HepG2 (cell line): ENCODE measurements at regions not wholly inside any gene's neighbourhood (a gene's known extent, or its start where the extent isn't known, plus 50 kb on each side); places are given as distances from the start of the nearest gene placed in this dataset.
"Not testable (repeated sequence)": the region's sequence is repeated elsewhere in the genome, so short reads cannot be mapped to it uniquely, and the experiment has no call there.

Source experiments
- ATAC-seq: fragments of 200-7000 bp; cut with Tn5 transposase; 3 replicates; pipeline ENCODE4 v1.9.1; 2020; ENCODE audit warnings: mild to moderate bottlenecking, moderate library complexity
- BruUV-seq: library from RNA; stranded (reverse); fragments of 400-500 nt; replicated peaks from 2 replicates; lab custom pipeline; 2021; lab: Mats Ljungman, UMichigan
- CTCF ChIA-PET: fragments of 300-600 bp; formaldehyde crosslinking; extraction: SDS; loops from one replicate; lab custom pipeline; 2021; ENCODE audit warnings: low total read pairs, inconsistent platforms, low intra/inter-chr PET ratio; lab: Yijun Ruan, JAX
- POLR2A ChIA-PET: fragments of 350-600 bp; sonication (Branson Sonifier 250); formaldehyde crosslinking; loops from one replicate; lab custom pipeline; 2020; ENCODE audit warnings: antibody characterized with exemption, inconsistent platforms; lab: Yijun Ruan, JAX
- DNase-seq: peaks from one replicate; pipeline ENCODE4 v3.0.0-alpha.2; 2015; ENCODE audit warnings: low spot score
- FAIRE-seq: peaks from 3 replicates; lab custom pipeline; 2011; peaks lifted over from hg19 to GRCh38; lab: Jason Lieb, UNC
- H2AFZ ChIP-seq: one replicate; pipeline ENCODE4 v1.6.1; 2011; ENCODE audit warnings: low read length, inconsistent platforms
- H3K27ac ChIP-seq: fragments of 300-600 bp; 3 replicates; pipeline ENCODE4 v1.8.0; 2011; ENCODE audit warnings: mixed run types, mild to moderate bottlenecking, mixed read lengths, low read length, inconsistent platforms; ENCODE audit not compliant: insufficient read depth; ENCODE audit errors: extremely low read length
- H3K27me3 ChIP-seq, 2 experiments: fragments of 200-600 bp in 1 of 2; 2 replicates in 1 of 2; 3 replicates in 1 of 2; pipeline versions ENCODE4 v1.6.0 to v1.8.0; 2011; ENCODE audit warnings: low read length in 2 of 2, mild to moderate bottlenecking in 2 of 2, moderate library complexity in 2 of 2, inconsistent platforms in 1 of 2; ENCODE audit not compliant: insufficient read depth in 2 of 2, control insufficient read depth in 1 of 2
- H3K36me3 ChIP-seq, 2 experiments: fragments of 200-600 bp in 1 of 2; replicated peaks in 1 of 2; 2 replicates in 1 of 2; 3 replicates in 1 of 2; pipeline versions ENCODE4 v1.5.1 to v1.8.0; 2011; ENCODE audit warnings: low read length in 2 of 2, inconsistent platforms in 1 of 2; ENCODE audit not compliant: insufficient read depth in 2 of 2, control insufficient read depth in 1 of 2
- H3K4me1 ChIP-seq: 2 replicates; pipeline ENCODE4 v1.5.1; 2012; ENCODE audit warnings: low read length, inconsistent platforms; ENCODE audit not compliant: insufficient read depth
- H3K4me2 ChIP-seq: 2 replicates; pipeline ENCODE4 v1.6.0; 2011; ENCODE audit warnings: low read depth, low read length, inconsistent platforms
- H3K4me3 ChIP-seq, 3 experiments: fragments of 200-600 bp in 1 of 3; sonication (generic), shearing (Covaris generic) in 1 of 3; replicated peaks in 1 of 3; 2 replicates each; pipeline ENCODE4 v1.5.1; 2011 to 2016; ENCODE audit warnings: low read length in 3 of 3, inconsistent platforms in 2 of 3, low read depth in 2 of 3, mild to moderate bottlenecking in 2 of 3, control low read depth in 1 of 3, mixed read lengths in 1 of 3; ENCODE audit not compliant: insufficient read depth in 1 of 3
- H3K79me2 ChIP-seq: one replicate; pipeline ENCODE4 v1.6.1; 2011; ENCODE audit warnings: low read length, inconsistent platforms; ENCODE audit not compliant: insufficient read depth
- H3K9ac ChIP-seq: 2 replicates; pipeline ENCODE4 v1.6.0; 2011; ENCODE audit warnings: mild to moderate bottlenecking, low read depth, low read length, inconsistent platforms; ENCODE audit not compliant: insufficient read depth
- H3K9me3 ChIP-seq: 2 replicates; pipeline ENCODE4 v1.5.1; 2012; ENCODE audit warnings: mild to moderate bottlenecking, low read length
- H4K20me1 ChIP-seq: 2 replicates; pipeline ENCODE4 v1.6.0; 2011; ENCODE audit warnings: inconsistent platforms, mild to moderate bottlenecking, low read length, moderate library complexity; ENCODE audit not compliant: insufficient read depth
- CENPT ChIP-seq: sonication (generic); formaldehyde crosslinking; IDR thresholded peaks from 2 replicates; pipeline ENCODE4 v1.8.0; 2022; ENCODE audit warnings: low read depth, mild to moderate bottlenecking, moderate library complexity, missing genetic modification reagents
- E2F2 ChIP-seq: sonication (generic); formaldehyde crosslinking; IDR thresholded peaks from 2 replicates; pipeline ENCODE4 v1.4.0; 2020; ENCODE audit warnings: missing genetic modification reagents, borderline replicate concordance
- JDP2 ChIP-seq: sonication (generic); formaldehyde crosslinking; IDR thresholded peaks from 2 replicates; pipeline ENCODE4 v1.8.1; 2022; ENCODE audit warnings: missing genetic modification reagents, borderline replicate concordance
- PHB2 ChIP-seq: fragments of 450-650 bp; IDR thresholded peaks from 2 replicates; pipeline ENCODE4 v1.6.1; 2018; ENCODE audit not compliant: partially characterized antibody
- PHF8 ChIP-seq: sonication (generic); formaldehyde crosslinking; IDR thresholded peaks from 2 replicates; pipeline ENCODE4 v1.5.0; 2020; ENCODE audit warnings: missing genetic modification reagents
- ZNF326 ChIP-seq: sonication (generic); formaldehyde crosslinking; IDR thresholded peaks from 2 replicates; pipeline ENCODE4 v1.4.0; 2020; ENCODE audit warnings: missing genetic modification reagents, borderline replicate concordance
- ZNF337 ChIP-seq: sonication (generic); formaldehyde crosslinking; IDR thresholded peaks from 2 replicates; pipeline ENCODE4 v1.5.1; 2020; ENCODE audit warnings: missing genetic modification reagents, low read depth, mild to moderate bottlenecking, borderline replicate concordance
- WGBS: methylation state at CpG from one replicate; pipeline ENCODE4 v1.1.6; 2017; ENCODE audit warnings: low lambda C conversion rate; 5-methylcytosine and 5-hydroxymethylcytosine counted together
- in situ Hi-C: cut with HindIII; loops from 2 replicates; pipeline ENCODE4 v1.10.0; 2017; ENCODE audit warnings: low pct_unique_long_range_greater_than_20kb; ENCODE audit not compliant: extremely low pct_ligation_motif_present
- intact Hi-C: fragments of 100-400 bp; cut with micrococcal nuclease; formaldehyde crosslinking; loops from one replicate; pipeline ENCODE4 v1.10.0; 2022; ENCODE audit not compliant: unreplicated experiment

DNA sequence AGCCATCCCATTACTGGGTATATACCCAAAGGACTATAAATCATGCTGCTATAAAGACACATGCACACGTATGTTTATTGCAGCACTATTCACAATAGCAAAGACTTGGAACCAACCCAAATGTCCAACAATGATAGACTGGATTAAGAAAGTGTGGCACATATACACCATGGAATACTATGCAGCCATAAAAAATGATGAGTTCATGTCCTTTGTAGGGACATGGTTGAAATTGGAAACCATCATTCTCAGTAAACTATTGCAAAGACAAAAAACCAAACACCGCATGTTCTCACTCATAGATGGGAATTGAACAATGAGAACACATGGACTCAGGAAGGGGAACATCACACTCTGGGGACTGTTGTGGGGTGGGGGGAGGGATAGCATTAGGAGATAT lies 85.7 kb upstream of the PPP2R5C start:
- H2AFZ ChIP-seq, H3K27me3 ChIP-seq, FAIRE-seq, H3K79me2 ChIP-seq, H3K9ac ChIP-seq, ATAC-seq, in situ Hi-C loops, POLR2A ChIA-PET, H3K36me3 ChIP-seq, CTCF ChIA-PET, intact Hi-C loops, H3K4me2 ChIP-seq, BruUV-seq, H3K4me1 ChIP-seq, H3K27ac ChIP-seq, H3K4me3 ChIP-seq, DNase-seq, H4K20me1 ChIP-seq, H3K9me3 ChIP-seq: not testable (repeated sequence)
- WGBS, result 52% methylated on average over 2 of the region's 2 CpGs

- H3K9ac ChIP-seq, ATAC-seq, H3K27ac ChIP-seq, H3K4me2 ChIP-seq, BruUV-seq, H4K20me1 ChIP-seq, DNase-seq, intact Hi-C loops, H3K27me3 ChIP-seq, H3K4me3 ChIP-seq, in situ Hi-C loops, H3K79me2 ChIP-seq, FAIRE-seq, CTCF ChIA-PET, H3K4me1 ChIP-seq, H3K36me3 ChIP-seq, H3K9me3 ChIP-seq, H2AFZ ChIP-seq, POLR2A ChIA-PET: not testable (repeated sequence)
- WGBS, result 67% methylated on average over 11 of the region's 11 CpGs
Measured at GRCh38 chr14:101677912-101678327, 83.6 kb upstream of the PPP2R5C start.

DNA sequence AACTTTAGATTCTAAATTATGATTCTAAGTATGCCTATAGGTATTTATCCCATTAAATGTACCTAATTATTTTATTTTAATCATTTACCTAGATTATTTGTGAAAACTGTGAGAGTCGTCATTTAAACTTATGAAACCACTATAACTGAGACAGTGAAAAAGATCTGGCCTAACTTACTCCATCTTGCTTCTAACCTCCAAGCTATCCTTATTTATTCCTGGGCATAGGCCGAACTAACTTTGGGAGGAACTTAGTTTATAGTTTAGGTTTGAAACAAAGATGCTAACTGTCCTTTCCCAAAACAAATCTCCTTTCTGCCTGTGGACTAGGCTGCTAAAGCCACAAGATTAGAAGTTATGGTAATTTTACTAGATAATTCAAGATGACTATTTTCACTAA lies 79.7 kb upstream of the PPP2R5C start:
- intact Hi-C loops (no loop called here), in situ Hi-C loops (no loop called here)
- Histone ChIP-seq H3K36me3 (no peaks in the 10 kb centered on the region), H3K4me3 (no peak overlapping the region), H3K4me2 (no peak overlapping the region), H3K79me2 (no peaks in the 10 kb centered on the region), H2AFZ (no peak overlapping the region)
- POLR2A ChIA-PET, result no interaction called here
- BruUV-seq, result no TSS peak
- TF ChIP-seq PHB2 (no peak), ZNF326 (CRISPR knock-in tag) (no peak), ZNF337 (CRISPR knock-in tag) (no peak), PHF8 (CRISPR knock-in tag) (no peak), E2F2 (no peak), JDP2 (CRISPR knock-in tag) (no peak), CENPT (CRISPR knock-in tag) (no peak)
- TF ChIP-seq, all 625 proteins: peak for 0
- Histone ChIP-seq H3K4me1 (no peaks in the 10 kb centered on the region), H3K27me3 (no peaks in the 10 kb centered on the region), H3K9me3 (no peaks in the 10 kb centered on the region), H3K27ac (no peak overlapping the region), H3K9ac (no peak overlapping the region), H4K20me1 (no peaks in the 10 kb centered on the region)
- ATAC-seq (no peak), DNase-seq (no peak), FAIRE-seq (no peak)
- WGBS, result 39% methylated on average over 2 of the region's 2 CpGs
- CTCF ChIA-PET, result no interaction called here
